ENCODE measurements at regions not wholly inside any gene's neighbourhood (a gene's known extent, or its start where the extent isn't known, plus 50 kb on each side); places are given as distances from the start of the nearest gene placed in this dataset.

DNA sequence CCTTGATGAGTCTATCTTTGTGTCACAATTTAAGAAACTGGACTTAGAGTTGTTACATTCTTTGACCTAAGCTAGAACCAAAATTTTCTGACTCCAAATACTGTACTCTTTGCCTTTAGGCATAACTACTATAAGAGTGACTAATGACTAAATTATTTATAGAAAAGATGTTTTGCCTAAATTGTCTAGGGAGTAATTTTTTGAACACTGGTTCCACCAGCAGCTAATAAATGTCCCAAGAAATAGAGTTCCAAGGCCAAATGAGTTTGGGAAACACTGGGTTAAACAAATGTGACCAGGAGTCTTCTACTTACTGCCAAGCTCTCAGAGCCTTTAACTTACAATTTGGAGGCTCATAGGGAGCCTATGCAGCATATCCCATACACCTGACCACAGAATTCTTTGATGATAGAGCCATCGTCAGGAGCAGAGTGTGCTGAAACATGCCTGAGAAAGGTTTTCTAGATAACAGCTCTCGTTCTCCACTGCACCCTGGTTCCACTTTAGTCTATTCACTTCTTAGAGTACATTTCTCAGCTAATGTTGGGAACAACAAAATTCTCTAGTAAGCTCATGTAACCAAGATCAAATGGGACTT lies 215.9 kb upstream of the HMGA2 start:
- peak in 1 of 2 donors; percentile 68 for DNase-seq (ENCODE audit: low read depth in 2 of 2)
- TF ChIP-seq CTCF (IDR thresholded peaks at IDR 0.05; ENCODE audit: low read depth, low read length): no peak

GRCh38 chr12:65609359-65609771 lies 214.9 kb upstream of the HMGA2 start:
- DNase-seq (ENCODE audit: low read depth in 2 of 2): peak; percentile 61 to 95
- TF ChIP-seq CTCF (IDR thresholded peaks at IDR 0.05; ENCODE audit: low read depth, low read length): peak; percentile 8

More for the DNA sequence above, 215.9 kb upstream of the HMGA2 start:
- no peak overlapping the region for H3K4me3 ChIP-seq (replicated peaks in 1 of 2; ENCODE audit: low read depth in 2 of 2, low read length in 2 of 2)

GRCh38 chr12:65611396-65611795 lies 212.9 kb upstream of the HMGA2 start:
- H3K4me3 ChIP-seq (replicated peaks in 1 of 2; ENCODE audit: low read depth in 2 of 2, low read length in 2 of 2): no peak overlapping the region
- no peak for DNase-seq (ENCODE audit: low read depth in 2 of 2)
- no peak for TF ChIP-seq CTCF (IDR thresholded peaks at IDR 0.05; ENCODE audit: low read depth, low read length)

More at GRCh38 chr12:65609359-65609771, 214.9 kb upstream of the HMGA2 start:
- no peak overlapping the region for H3K4me3 ChIP-seq (replicated peaks in 1 of 2; ENCODE audit: low read depth in 2 of 2, low read length in 2 of 2)

- no peak overlapping the region for H3K4me3 ChIP-seq (replicated peaks in 1 of 2; ENCODE audit: low read depth in 2 of 2, low read length in 2 of 2)
- peak; percentile 57 to 90 for DNase-seq (ENCODE audit: low read depth in 2 of 2)
- TF ChIP-seq CTCF (IDR thresholded peaks at IDR 0.05; ENCODE audit: low read depth, low read length): no peak
Observed at GRCh38 chr12:65612440-65612839, 211.8 kb upstream of the HMGA2 start.

DNA sequence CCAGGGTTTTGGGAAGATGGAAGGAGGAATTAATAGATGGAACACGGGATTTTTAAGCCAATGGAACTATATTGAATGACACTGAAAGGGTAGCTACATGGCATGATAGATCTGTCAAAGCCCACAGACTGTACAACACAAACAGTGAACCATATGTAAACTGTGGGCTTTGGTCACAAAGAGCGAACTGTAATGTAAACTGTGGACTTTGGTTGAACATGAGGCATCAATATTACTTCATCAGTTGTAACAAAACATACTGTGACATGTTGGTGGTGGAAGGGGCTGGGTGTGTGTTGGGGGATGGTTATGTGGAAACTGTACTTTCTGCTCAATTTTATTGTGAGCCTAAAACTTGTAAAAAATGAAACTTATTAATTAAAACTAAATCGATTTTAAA lies 210.6 kb upstream of the HMGA2 start:
- H3K4me3 ChIP-seq (replicated peaks in 1 of 2; ENCODE audit: low read depth in 2 of 2, low read length in 2 of 2): no peak overlapping the region
- no peak for TF ChIP-seq CTCF (IDR thresholded peaks at IDR 0.05; ENCODE audit: low read depth, low read length)
- DNase-seq (ENCODE audit: low read depth in 2 of 2): no peak

DNA sequence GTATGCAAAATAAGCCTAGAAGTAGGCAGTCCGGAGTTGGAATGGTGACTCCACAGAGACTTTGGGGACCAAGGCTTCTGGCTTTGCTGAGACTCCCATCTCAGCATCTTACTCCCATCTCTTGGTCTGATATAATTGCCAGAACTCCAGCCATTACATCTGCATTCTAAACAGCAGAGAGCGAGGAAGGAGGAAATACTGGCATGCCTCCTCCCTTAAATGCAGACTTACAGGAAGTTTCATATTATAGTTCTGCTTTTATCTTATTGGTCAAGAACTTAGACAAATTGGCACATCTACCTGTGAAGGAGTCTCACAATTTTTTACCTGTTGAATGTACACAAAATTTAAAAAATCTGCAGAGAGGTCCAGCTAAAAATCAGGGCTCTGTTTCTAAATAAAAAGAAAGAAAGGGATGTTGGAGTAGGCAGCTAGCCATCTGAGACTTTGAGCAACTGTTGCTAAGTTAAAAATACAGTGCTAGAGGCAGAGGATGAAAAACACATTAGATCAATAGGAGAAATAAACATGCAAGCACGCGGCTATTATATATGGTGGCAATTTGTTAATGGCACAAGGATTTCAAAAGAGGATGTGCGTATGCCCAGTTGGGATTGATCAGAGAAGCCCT lies 209.9 kb upstream of the HMGA2 start:
- TF ChIP-seq CTCF (IDR thresholded peaks at IDR 0.05; ENCODE audit: low read depth, low read length): no peak
- H3K4me3 ChIP-seq (replicated peaks in 1 of 2; ENCODE audit: low read depth in 2 of 2, low read length in 2 of 2): no peak overlapping the region
- no peak for DNase-seq (ENCODE audit: low read depth in 2 of 2)
